DMS 273 treated with DMSO at 0.1 percent for 48 hours (cell line): ENCODE measurements at regions not wholly inside any gene's neighbourhood (a gene's known extent, or its start where the extent isn't known, plus 50 kb on each side); places are given as distances from the start of the nearest gene placed in this dataset.
"Not testable (repeated sequence)": the region's sequence is repeated elsewhere in the genome, so short reads cannot be mapped to it uniquely, and the experiment has no call there.

Source experiments
- DNase-seq: peaks from one replicate; lab custom pipeline; 2025; lab: John Stamatoyannopoulos, UW

GRCh38 chr20:7174554-7174953 is 407.1 kb downstream of the BMP2 start:
- DNase-seq: no peak

- not testable (repeated sequence) for DNase-seq
These were observed 408.3 kb downstream of the BMP2 start for GRCh38 chr20:7175827-7176226.

GRCh38 chr20:7178004-7178403 is 410.5 kb downstream of the BMP2 start:
- DNase-seq: no peak

- DNase-seq: no peak
These were observed 413.0 kb downstream of the BMP2 start for GRCh38 chr20:7180256-7181045.

- no peak for DNase-seq
These were observed 421.7 kb downstream of the BMP2 start for GRCh38 chr20:7189231-7189630.

GRCh38 chr20:7193681-7194080 is 426.2 kb downstream of the BMP2 start:
- DNase-seq: no peak

- no peak for DNase-seq
These were observed 428.2 kb downstream of the BMP2 start for GRCh38 chr20:7195704-7196103.

- DNase-seq: no peak
These were observed 429.0 kb downstream of the BMP2 start for GRCh38 chr20:7196481-7196880.

GRCh38 chr20:7199861-7200260 is 432.4 kb downstream of the BMP2 start:
- no peak for DNase-seq

GRCh38 chr20:7207186-7207798 is 439.8 kb downstream of the BMP2 start:
- DNase-seq: no peak

GRCh38 chr20:7210910-7211309 is 443.4 kb downstream of the BMP2 start:
- no peak for DNase-seq

- no peak for DNase-seq
These were observed 446.7 kb downstream of the BMP2 start for GRCh38 chr20:7214081-7214740.

- DNase-seq: no peak
These were observed 450.1 kb downstream of the BMP2 start for GRCh38 chr20:7217606-7218005.

- no peak for DNase-seq
These were observed 453.3 kb downstream of the BMP2 start for GRCh38 chr20:7220755-7221154.

GRCh38 chr20:7226156-7226555 is 458.7 kb downstream of the BMP2 start:
- peak; percentile 74 for DNase-seq

- DNase-seq: no peak
These were observed 463.8 kb downstream of the BMP2 start for GRCh38 chr20:7231303-7231702.

GRCh38 chr20:7232796-7233195 is 465.3 kb downstream of the BMP2 start:
- DNase-seq: no peak

GRCh38 chr20:7237251-7237650 is 469.8 kb downstream of the BMP2 start:
- DNase-seq: no peak

GRCh38 chr20:7240490-7240889 is 473.0 kb downstream of the BMP2 start:
- no peak for DNase-seq

GRCh38 chr20:7248281-7249201 is 481.1 kb downstream of the BMP2 start:
- DNase-seq: peak; percentile 74

GRCh38 chr20:7250337-7250736 is 482.9 kb downstream of the BMP2 start:
- no peak for DNase-seq

- no peak for DNase-seq
These were observed 489.6 kb downstream of the BMP2 start for GRCh38 chr20:7257099-7257498.
